Ectodermal cell (in vitro differentiated cells): ENCODE measurements at regions not wholly inside any gene's neighbourhood (a gene's known extent, or its start where the extent isn't known, plus 50 kb on each side); places are given as distances from the start of the nearest gene placed in this dataset.

Experiments used
- H3K27ac ChIP-seq: 2 replicates; pipeline ENCODE4 v1.7.0; 2013; ENCODE audit warnings: mild to moderate bottlenecking, low read depth, low read length; ENCODE audit not compliant: insufficient read depth, poor library complexity, severe bottlenecking
- H3K27me3 ChIP-seq: 2 replicates; pipeline ENCODE4 v1.7.0; 2013; ENCODE audit warnings: mild to moderate bottlenecking, low read length; ENCODE audit not compliant: insufficient read depth, control insufficient read depth, poor library complexity, severe bottlenecking
- H3K36me3 ChIP-seq: one replicate; pipeline ENCODE4 v1.7.0; 2013; ENCODE audit warnings: low read length; ENCODE audit not compliant: control insufficient read depth, insufficient read depth
- H3K4me1 ChIP-seq: one replicate; pipeline ENCODE4 v1.7.0; 2013; ENCODE audit warnings: low read length; ENCODE audit not compliant: control insufficient read depth, insufficient read depth
- H3K4me3 ChIP-seq: 2 replicates; pipeline ENCODE4 v1.7.0; 2013; ENCODE audit warnings: low read depth, low read length, control low read depth; ENCODE audit not compliant: insufficient read depth
- H3K9me3 ChIP-seq: 2 replicates; pipeline ENCODE4 v1.7.0; 2013; ENCODE audit warnings: mild to moderate bottlenecking, low read length, moderate library complexity; ENCODE audit not compliant: control insufficient read depth
- WGBS, 2 experiments: methylation state at CpG; one replicate each; pipeline ENCODE4 v1.1.7; 2013; ENCODE audit warnings: missing lambda C conversion rate in 2 of 2; 5-methylcytosine and 5-hydroxymethylcytosine counted together

DNA sequence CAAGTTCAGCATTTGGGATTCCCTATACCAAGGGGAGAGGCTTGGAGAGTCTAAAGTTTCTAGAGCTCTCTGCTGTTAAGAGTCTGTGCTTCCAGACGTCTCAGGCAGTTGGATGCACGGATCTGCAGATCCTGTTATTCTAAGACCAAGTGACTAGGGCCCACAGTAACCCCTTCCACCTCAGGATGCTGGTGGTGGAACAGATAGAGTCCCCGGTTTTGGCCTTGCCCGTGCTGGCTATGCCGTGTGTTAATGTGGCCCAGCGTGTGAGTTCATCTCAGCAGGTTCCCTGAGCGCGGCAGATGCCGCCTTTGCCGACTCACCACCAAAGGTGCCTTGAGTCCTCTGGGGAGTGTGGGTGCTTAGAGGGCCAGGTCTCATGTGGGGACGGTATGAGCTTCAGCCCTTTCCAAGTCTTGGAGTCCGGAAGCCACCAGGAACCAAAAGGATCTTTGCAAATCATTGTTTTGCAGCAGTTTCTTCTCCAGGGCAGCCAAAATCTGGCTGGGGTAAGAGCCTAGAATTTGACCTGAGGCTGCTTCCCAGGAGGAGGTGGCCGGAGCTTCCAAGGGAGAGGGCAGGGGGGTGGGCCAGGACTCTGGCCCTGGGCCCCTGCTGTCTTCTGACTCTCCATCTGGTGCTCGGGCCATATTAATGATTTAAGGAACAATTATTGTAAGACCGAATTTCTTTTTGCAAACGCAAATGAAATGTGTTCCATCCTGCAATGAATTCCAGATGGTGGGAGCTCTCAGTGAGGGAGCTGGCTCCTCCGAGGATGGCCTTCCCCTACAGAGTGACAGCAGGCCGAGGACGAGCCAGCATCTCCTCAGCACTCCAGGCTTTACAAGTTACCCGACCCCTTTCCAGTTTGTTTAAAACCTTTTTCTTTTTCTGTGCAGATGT, 205.7 kb downstream of the FOXD2 start:
- Histone ChIP-seq H3K27me3 (no peaks in the 10 kb centered on the region), H3K4me3 (no peak overlapping the region), H3K4me1 (no peaks in the 10 kb centered on the region), H3K9me3 (no peaks in the 10 kb centered on the region), H3K36me3 (no peaks in the 10 kb centered on the region), H3K27ac (no peak overlapping the region)
- 88% methylated on average over 20 of the region's 20 CpGs for WGBS, 2 experiments

DNA sequence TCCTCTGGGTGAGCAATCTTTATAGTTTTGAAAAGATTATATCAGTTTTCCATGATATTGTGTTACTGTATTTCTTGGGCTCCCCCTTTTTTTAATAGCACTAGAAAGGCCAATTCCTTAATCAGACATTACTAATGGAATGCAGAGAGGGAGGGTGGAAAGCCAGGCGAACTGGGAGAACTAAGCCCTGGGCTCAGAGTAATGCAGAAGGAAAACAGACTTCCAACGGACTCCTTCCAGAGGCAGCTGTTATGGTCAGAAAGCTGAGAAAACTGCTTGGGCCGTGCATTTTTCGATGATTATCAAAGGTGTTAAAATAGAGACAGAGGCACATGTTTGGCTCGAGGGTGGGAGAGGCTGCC, 206.3 kb downstream of the FOXD2 start:
- H3K4me1 ChIP-seq: no peaks in the 10 kb centered on the region
- H3K27ac ChIP-seq: no peak overlapping the region
- H3K27me3 ChIP-seq: no peaks in the 10 kb centered on the region
- no peaks in the 10 kb centered on the region for H3K36me3 ChIP-seq
- H3K4me3 ChIP-seq: no peak overlapping the region
- whole genome bisulfite sequencing, 2 experiments: 87 to 89% methylated on average over 5 of the region's 5 CpGs
- H3K9me3 ChIP-seq: no peaks in the 10 kb centered on the region

DNA sequence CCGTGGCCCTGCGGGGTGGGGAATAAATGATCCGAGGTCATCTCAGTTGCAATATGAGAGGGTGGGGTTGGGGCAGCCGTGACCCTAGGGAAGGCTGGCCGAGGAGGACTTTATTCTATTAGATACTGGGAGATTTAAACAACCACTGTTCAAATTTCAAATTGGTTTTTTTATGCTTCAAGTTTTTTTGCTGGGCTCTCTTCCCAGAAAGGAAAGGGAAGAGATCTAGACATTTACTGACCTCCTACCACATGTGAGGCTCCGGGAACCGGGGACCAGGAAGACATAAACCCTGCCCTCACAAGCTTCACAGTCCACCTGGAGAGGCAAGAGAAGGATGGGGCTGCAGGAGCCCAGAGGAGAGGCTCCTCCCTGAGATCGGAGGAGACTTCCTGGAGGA, 207.3 kb downstream of the FOXD2 start:
- Histone ChIP-seq H3K27me3 (no peaks in the 10 kb centered on the region), H3K4me1 (no peaks in the 10 kb centered on the region), H3K4me3 (no peak overlapping the region), H3K36me3 (no peaks in the 10 kb centered on the region), H3K9me3 (no peaks in the 10 kb centered on the region), H3K27ac (no peak overlapping the region)
- 93% methylated on average over 8 of the region's 8 CpGs for WGBS, 2 experiments

DNA sequence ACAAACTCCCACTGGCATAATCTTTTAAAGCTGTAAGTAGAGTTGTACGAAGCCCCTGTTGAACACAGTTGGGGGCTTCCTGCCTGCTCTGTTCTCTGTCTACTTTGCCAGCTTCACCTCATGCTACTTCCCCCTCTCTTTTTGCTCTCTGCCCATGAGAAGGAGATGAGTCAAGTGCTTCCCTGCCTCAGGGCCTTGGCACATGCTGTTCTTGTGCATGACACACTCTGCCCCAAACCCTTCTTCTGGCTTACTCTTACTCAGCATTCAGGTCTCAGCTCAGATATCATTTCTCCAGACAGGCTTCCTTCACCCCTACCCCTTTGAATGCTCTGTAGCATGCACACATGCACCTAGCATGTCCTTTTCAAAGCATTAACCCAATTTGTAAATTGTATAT, 208.8 kb downstream of the FOXD2 start:
- Histone ChIP-seq H3K4me3 (no peak overlapping the region), H3K27ac (no peak overlapping the region), H3K4me1 (no peaks in the 10 kb centered on the region), H3K27me3 (no peaks in the 10 kb centered on the region), H3K9me3 (no peaks in the 10 kb centered on the region), H3K36me3 (no peaks in the 10 kb centered on the region)
- 90 to 93% methylated on average over 1 of the region's 1 CpG for WGBS, 2 experiments

DNA sequence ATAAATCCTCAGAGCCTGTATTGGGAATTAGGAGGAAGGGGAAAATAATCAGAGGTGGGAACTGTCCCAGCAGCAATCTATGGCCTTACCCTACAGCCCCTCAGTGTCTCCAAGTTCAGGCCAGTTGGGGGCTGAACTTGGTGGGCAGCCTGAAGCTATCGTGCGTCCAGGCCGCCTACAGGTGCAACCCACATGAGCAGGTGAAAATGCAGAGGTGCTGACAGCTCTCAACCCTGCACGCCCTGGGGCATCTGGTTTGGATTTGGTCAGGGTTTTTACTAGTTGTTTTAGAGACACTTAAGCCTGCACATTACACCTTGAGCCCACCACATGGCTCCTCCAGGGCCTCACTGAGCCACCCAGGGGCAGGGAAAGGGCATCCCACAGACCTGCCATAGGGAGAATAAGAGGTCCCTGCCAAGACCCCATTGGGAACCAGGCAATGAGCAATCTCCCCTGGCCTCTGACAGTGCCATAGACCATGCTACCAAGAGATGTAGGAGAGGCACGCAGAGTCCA, 209.5 kb downstream of the FOXD2 start:
- no peaks in the 10 kb centered on the region for H3K27me3 ChIP-seq
- no peaks in the 10 kb centered on the region for H3K4me1 ChIP-seq
- no peaks in the 10 kb centered on the region for H3K36me3 ChIP-seq
- H3K27ac ChIP-seq: no peak overlapping the region
- H3K9me3 ChIP-seq: no peaks in the 10 kb centered on the region
- H3K4me3 ChIP-seq: no peak overlapping the region
- 91 to 96% methylated on average over 5 of the region's 5 CpGs for WGBS, 2 experiments

DNA sequence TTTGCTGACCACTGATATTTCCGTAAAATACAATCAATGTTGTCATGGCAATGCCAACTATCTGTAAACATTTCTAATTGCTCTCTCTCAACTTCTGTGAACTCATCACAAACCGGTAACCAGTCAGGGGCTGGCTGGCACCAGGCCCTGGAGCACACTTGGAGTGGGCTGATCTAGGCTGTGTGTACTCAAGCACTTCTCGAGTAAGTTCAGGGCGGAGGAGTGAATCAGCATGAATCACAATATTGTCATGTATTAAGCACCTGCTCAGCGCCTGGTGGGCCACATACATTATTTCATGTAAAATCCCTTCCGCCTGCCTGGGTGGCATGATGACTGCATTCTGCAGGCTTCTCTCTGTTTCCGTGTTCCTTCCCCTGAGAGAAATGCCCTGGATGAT, 212.4 kb downstream of the FOXD2 start:
- 85 to 93% methylated on average over 7 of the region's 7 CpGs for WGBS, 2 experiments

DNA sequence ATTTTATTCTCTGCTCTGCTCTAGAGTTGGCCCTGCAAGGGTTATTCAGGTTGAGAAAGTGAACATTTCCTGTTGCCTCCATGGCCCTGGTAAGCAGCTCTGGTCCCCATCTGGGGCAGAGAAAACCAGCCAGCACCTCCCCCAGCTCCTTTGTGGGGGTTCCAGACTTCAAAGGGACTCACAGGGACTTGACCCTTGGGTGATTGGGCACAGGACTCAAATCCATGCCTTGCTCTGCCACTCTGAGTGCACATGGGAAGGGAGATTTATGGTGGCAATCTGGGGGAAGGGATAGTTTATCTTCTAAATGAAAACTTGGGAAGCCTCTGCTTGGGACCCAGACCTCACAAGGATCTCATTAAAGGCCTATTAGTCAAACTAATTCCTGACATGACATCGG, 212.8 kb downstream of the FOXD2 start:
- H3K27me3 ChIP-seq: no peaks in the 10 kb centered on the region
- no peaks in the 10 kb centered on the region for H3K9me3 ChIP-seq
- no peak overlapping the region for H3K4me3 ChIP-seq
- no peaks in the 10 kb centered on the region for H3K36me3 ChIP-seq
- 89 to 93% methylated on average over 1 of the region's 1 CpG for WGBS, 2 experiments
- no peaks in the 10 kb centered on the region for H3K4me1 ChIP-seq
- H3K27ac ChIP-seq: no peak overlapping the region

More for the DNA sequence above, 212.4 kb downstream of the FOXD2 start:
- Histone ChIP-seq H3K4me1 (no peaks in the 10 kb centered on the region), H3K36me3 (no peaks in the 10 kb centered on the region), H3K27me3 (no peaks in the 10 kb centered on the region), H3K27ac (no peak overlapping the region), H3K9me3 (no peaks in the 10 kb centered on the region), H3K4me3 (no peak overlapping the region)

DNA sequence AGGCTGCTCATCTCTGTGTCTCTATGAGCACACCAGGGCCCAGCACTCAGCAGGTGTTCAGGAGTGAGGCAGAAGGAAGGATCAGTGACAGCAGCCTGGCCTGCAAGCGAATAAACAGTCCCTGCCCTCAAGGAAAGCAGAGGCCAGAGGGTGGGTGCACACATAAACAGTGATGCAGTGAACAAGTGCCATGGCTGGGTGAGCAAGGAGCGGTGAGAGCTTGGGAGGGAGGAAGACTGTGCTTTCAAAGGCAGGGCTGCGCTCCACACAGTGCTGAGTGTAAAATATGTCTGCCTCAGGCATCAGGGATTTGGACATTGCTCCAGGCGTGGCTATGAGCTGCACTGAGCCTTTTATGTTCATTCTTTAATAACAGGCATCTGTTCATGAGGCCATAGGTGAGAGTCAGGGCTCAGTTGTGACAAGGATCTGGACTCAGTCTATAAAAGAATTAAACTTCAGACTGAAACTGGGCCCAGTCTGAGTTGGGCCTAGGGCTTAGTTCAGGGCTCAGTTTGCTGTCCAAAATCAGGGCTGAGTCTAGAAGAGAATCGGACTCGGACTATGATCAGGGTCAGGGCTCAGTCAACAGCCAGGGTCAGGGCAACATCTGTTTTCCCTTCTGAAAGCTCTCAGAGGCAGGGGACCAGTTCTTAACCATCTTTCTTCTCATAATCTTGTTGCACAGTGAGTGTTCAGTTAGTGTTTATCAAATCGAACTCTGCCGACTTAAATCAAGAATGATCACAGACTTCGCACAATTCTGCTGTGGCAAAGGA, 213.7 kb downstream of the FOXD2 start:
- WGBS, 2 experiments: 94 to 95% methylated on average over 9 of the region's 9 CpGs

DNA sequence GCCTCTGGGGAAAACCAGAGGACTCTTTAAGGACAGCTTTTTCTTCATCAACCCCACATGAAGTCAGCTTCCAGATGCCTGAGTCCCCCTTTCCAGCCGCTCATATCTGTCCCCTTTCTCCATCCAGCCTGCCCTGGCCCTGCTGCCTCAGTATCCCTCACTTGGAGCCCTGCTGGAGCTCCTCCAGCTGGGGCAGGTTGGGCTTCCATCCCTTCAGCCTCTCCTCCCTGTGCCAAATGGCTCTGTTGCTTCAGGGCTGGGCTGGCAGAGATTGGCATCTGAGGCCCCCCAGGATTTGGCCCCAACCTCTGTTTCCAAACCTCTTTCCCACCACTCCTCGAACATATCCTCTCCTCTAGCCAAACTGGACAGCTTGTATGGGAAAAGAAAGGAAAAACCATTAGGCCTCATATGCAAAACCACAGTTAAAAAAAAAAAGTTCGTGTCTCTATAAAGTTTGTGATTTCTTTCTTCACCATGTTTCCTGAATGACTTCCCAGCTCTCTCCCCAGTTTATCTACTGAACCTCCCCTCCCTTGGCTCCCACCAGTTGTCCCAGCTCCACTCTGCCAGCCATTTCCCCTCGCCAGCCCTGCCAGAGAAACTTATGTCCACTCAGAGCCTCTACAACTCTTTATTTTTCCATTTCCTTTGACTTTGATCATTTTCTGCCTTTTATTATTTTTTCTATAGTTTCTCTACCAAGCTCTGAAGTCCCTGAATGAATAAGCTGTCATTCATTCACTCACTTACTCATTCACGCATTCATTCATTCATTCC, 217.9 kb downstream of the FOXD2 start:
- no peak overlapping the region for H3K27ac ChIP-seq
- WGBS, 2 experiments: 94 to 95% methylated on average over 5 of the region's 5 CpGs
- no peaks in the 10 kb centered on the region for H3K36me3 ChIP-seq
- H3K4me1 ChIP-seq: no peaks in the 10 kb centered on the region
- H3K4me3 ChIP-seq: no peak overlapping the region
- no peaks in the 10 kb centered on the region for H3K9me3 ChIP-seq
- H3K27me3 ChIP-seq: peaks cover 3% of the 10 kb centered on the region

More for the DNA sequence above, 213.7 kb downstream of the FOXD2 start:
- no peak overlapping the region for H3K27ac ChIP-seq
- no peak overlapping the region for H3K4me3 ChIP-seq
- no peaks in the 10 kb centered on the region for H3K4me1 ChIP-seq
- H3K27me3 ChIP-seq: no peaks in the 10 kb centered on the region
- no peaks in the 10 kb centered on the region for H3K36me3 ChIP-seq
- H3K9me3 ChIP-seq: no peaks in the 10 kb centered on the region
